Activated T-helper 1 cell treated with anti-CD3 and anti-CD28 coated beads, Interleukin-2, amount 50 U/mL, for 16 hours (primary cell): ENCODE measurements at regions not wholly inside any gene's neighbourhood (a gene's known extent, or its start where the extent isn't known, plus 50 kb on each side); places are given as distances from the start of the nearest gene placed in this dataset.

Source experiments
- DNase-seq, 2 donors: peaks; one replicate each; pipeline ENCODE4 v3.0.0-alpha.2; 2020; ENCODE audit warnings: low read depth in 1 of 2, low spot score in 1 of 2

- no peak for DNase-seq
Measured at GRCh38 chr13:74004109-74004508, 130.1 kb downstream of the KLF12 start.

- DNase-seq = no peak
Measured at GRCh38 chr13:74003374-74003773, 130.8 kb downstream of the KLF12 start.

- DNase-seq = no peak
Measured at GRCh38 chr13:74000876-74001275, 133.3 kb downstream of the KLF12 start.

- DNase-seq = no peak
Measured at GRCh38 chr13:73998631-73999030, 135.6 kb downstream of the KLF12 start.

- no peak for DNase-seq
Measured at GRCh38 chr13:73997964-73998363, 136.2 kb downstream of the KLF12 start.

- no peak for DNase-seq
Measured at GRCh38 chr13:73996569-73996968, 137.6 kb downstream of the KLF12 start.

GRCh38 chr13:73995736-73996135, 138.5 kb downstream of the KLF12 start:
- DNase-seq = no peak

- no peak for DNase-seq
Measured at GRCh38 chr13:73993661-73994060, 140.5 kb downstream of the KLF12 start.

- DNase-seq = no peak
Measured at GRCh38 chr13:73991884-73992283, 142.3 kb downstream of the KLF12 start.

GRCh38 chr13:73991384-73991783, 142.8 kb downstream of the KLF12 start:
- DNase-seq = no peak

- DNase-seq = no peak
Measured at GRCh38 chr13:73989244-73989843, 144.9 kb downstream of the KLF12 start.

GRCh38 chr13:73988461-73988860, 145.7 kb downstream of the KLF12 start:
- no peak for DNase-seq

- no peak for DNase-seq
Measured at GRCh38 chr13:73987618-73988017, 146.6 kb downstream of the KLF12 start.

GRCh38 chr13:73985783-73986182, 148.4 kb downstream of the KLF12 start:
- DNase-seq = no peak

GRCh38 chr13:73984949-73985691, 149.1 kb downstream of the KLF12 start:
- DNase-seq = peak; percentile 33 to 55

- DNase-seq = no peak
Measured at GRCh38 chr13:73984201-73984600, 150.0 kb downstream of the KLF12 start.

- DNase-seq = no peak
Measured at GRCh38 chr13:73983109-73983508, 151.1 kb downstream of the KLF12 start.

GRCh38 chr13:73981595-73981994, 152.6 kb downstream of the KLF12 start:
- DNase-seq = no peak

- no peak for DNase-seq
Measured at GRCh38 chr13:73975767-73976166, 158.4 kb downstream of the KLF12 start.

GRCh38 chr13:73974051-73974450, 160.2 kb downstream of the KLF12 start:
- DNase-seq = no peak

- DNase-seq = no peak
Measured at GRCh38 chr13:73973156-73973555, 161.0 kb downstream of the KLF12 start.

GRCh38 chr13:73972545-73972944, 161.7 kb downstream of the KLF12 start:
- DNase-seq = no peak

- no peak for DNase-seq
Measured at GRCh38 chr13:73971481-73971880, 162.7 kb downstream of the KLF12 start.
